ENCODE measurements at regions not wholly inside any gene's neighbourhood (a gene's known extent, or its start where the extent isn't known, plus 50 kb on each side); places are given as distances from the start of the nearest gene placed in this dataset.

DNA sequence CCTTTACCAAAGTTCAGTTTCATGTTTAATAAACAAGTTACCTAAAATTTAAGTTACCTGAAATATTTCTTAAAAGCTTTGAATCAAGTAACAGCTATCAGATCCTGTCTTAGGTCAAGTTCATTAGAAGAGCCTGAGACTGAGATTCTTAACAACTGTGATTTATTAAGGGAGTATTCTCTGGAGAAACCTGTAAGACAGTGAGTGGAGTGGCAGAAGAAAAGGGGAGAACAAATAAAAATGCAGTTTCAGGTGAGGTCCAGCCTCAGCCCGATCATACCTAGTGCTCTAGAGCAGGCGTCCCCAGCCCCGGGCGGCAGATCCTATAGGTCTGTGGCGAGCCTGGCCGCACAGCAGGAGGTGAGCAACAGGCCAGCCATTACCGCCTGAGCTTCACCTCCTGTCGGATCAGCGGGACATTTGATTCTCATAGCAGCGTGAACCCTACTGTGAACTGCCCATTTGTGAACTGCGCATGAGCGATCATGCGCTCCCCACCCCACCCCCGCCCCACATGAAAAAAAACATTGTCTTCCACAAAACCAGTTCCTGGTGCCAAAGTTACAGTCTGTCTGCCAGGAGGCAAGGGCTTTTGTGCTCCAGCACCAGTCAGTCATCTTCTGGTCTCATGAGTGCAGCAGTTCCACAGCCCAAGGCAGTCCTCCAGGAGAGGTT lies 59.2 kb upstream of the ADGRB3 start:
- TF ChIP-seq POLR2AphosphoS5 (IDR thresholded peaks at IDR 0.05; ENCODE audit: low read depth, low read length): no peak
- TF ChIP-seq POLR2A (IDR thresholded peaks at IDR 0.05; ENCODE audit: low read depth, low read length): no peak
- TF ChIP-seq TAF1 (IDR thresholded peaks at IDR 0.05; ENCODE audit: low read depth, low read length): no peak
- TF ChIP-seq PAX5 (IDR thresholded peaks at IDR 0.05; ENCODE audit: insufficient read depth, low read length, severe bottlenecking): no peak

All from GM12891 (cell line).